ENCODE measurements at regions not wholly inside any gene's neighbourhood (a gene's known extent, or its start where the extent isn't known, plus 50 kb on each side); places are given as distances from the start of the nearest gene placed in this dataset.
"Not testable (repeated sequence)": the region's sequence is repeated elsewhere in the genome, so short reads cannot be mapped to it uniquely, and the experiment has no call there.

GRCh38 chr9:6103911-6104310 lies 88.5 kb upstream of the RANBP6 start:
- peaks cover 15% of the 10 kb centered on the region for H3K27me3 Mint-ChIP-seq
- POLR2A ChIA-PET; H3K79me2 ChIP-seq (ENCODE audit: control insufficient read depth, insufficient read depth, low read length); H3K27ac ChIP-seq (ENCODE audit: low read length in 2 of 2); H3K9ac ChIP-seq (ENCODE audit: low read length); CTCF ChIA-PET; H3K4me2 ChIP-seq (replicated peaks; ENCODE audit: low read depth, low read length, poor library complexity, severe bottlenecking); H3K4me3 ChIP-seq (ENCODE audit: control extremely low read depth in 1 of 5, extremely low read depth in 1 of 5, insufficient read depth in 1 of 5, low read depth in 2 of 5, low read length in 4 of 5); H3K4me1 ChIP-seq (ENCODE audit: control insufficient read depth in 2 of 2, insufficient read depth in 2 of 2, low read length in 2 of 2); DNase-seq; H3K27ac Mint-ChIP-seq; H2AFZ ChIP-seq (ENCODE audit: insufficient read depth, low read depth, low read length, poor library complexity, severe bottlenecking); H3K9me3 ChIP-seq (ENCODE audit: control extremely low read depth in 1 of 3, control insufficient read depth in 2 of 3, insufficient read depth in 1 of 3, low read length in 2 of 3); H3K4me3 Mint-ChIP-seq; H3K9me3 Mint-ChIP-seq (ENCODE audit: insufficient read depth); H3K27me3 ChIP-seq (replicated peaks in 1 of 4; ENCODE audit: control extremely low read depth in 1 of 4, control insufficient read depth in 3 of 4, insufficient read depth in 4 of 4, low read length in 3 of 4); intact Hi-C loops (cut with micrococcal nuclease); H3K4me1 Mint-ChIP-seq; ATAC-seq (ENCODE audit: low read depth); H4K20me1 ChIP-seq (ENCODE audit: control insufficient read depth, insufficient read depth, low read length, poor library complexity, severe bottlenecking); H3K36me3 ChIP-seq (replicated peaks in 1 of 2; ENCODE audit: control extremely low read depth in 1 of 2, control insufficient read depth in 1 of 2, extremely low read depth in 1 of 2, insufficient read depth in 2 of 2, low read length in 1 of 2): not testable (repeated sequence)
- WGBS (ENCODE audit: insufficient coverage), result 85% methylated on average over 3 of the region's 3 CpGs

GRCh38 chr9:6102336-6102987 lies 87.0 kb upstream of the RANBP6 start:
- H3K27ac Mint-ChIP-seq; H3K27ac ChIP-seq (ENCODE audit: low read length in 2 of 2); H3K36me3 ChIP-seq (replicated peaks in 1 of 2; ENCODE audit: control extremely low read depth in 1 of 2, control insufficient read depth in 1 of 2, extremely low read depth in 1 of 2, insufficient read depth in 2 of 2, low read length in 1 of 2); H3K4me3 ChIP-seq (ENCODE audit: control extremely low read depth in 1 of 5, extremely low read depth in 1 of 5, insufficient read depth in 1 of 5, low read depth in 2 of 5, low read length in 4 of 5); DNase-seq; intact Hi-C loops (cut with micrococcal nuclease); H3K4me3 Mint-ChIP-seq; H3K79me2 ChIP-seq (ENCODE audit: control insufficient read depth, insufficient read depth, low read length); H3K4me1 ChIP-seq (ENCODE audit: control insufficient read depth in 2 of 2, insufficient read depth in 2 of 2, low read length in 2 of 2); H2AFZ ChIP-seq (ENCODE audit: insufficient read depth, low read depth, low read length, poor library complexity, severe bottlenecking); H3K27me3 ChIP-seq (replicated peaks in 1 of 4; ENCODE audit: control extremely low read depth in 1 of 4, control insufficient read depth in 3 of 4, insufficient read depth in 4 of 4, low read length in 3 of 4); H3K9me3 Mint-ChIP-seq (ENCODE audit: insufficient read depth); ATAC-seq (ENCODE audit: low read depth); H4K20me1 ChIP-seq (ENCODE audit: control insufficient read depth, insufficient read depth, low read length, poor library complexity, severe bottlenecking); H3K4me2 ChIP-seq (replicated peaks; ENCODE audit: low read depth, low read length, poor library complexity, severe bottlenecking); H3K9ac ChIP-seq (ENCODE audit: low read length); H3K9me3 ChIP-seq (ENCODE audit: control extremely low read depth in 1 of 3, control insufficient read depth in 2 of 3, insufficient read depth in 1 of 3, low read length in 2 of 3); H3K4me1 Mint-ChIP-seq; POLR2A ChIA-PET; CTCF ChIA-PET: not testable (repeated sequence)
- 100% methylated on average over 1 of the region's 4 CpGs for WGBS (ENCODE audit: insufficient coverage)
- peaks cover 22% of the 10 kb centered on the region for H3K27me3 Mint-ChIP-seq

GRCh38 chr9:6101725-6102124 lies 86.3 kb upstream of the RANBP6 start:
- H3K79me2 ChIP-seq (ENCODE audit: control insufficient read depth, insufficient read depth, low read length); DNase-seq; H3K4me1 ChIP-seq (ENCODE audit: control insufficient read depth in 2 of 2, insufficient read depth in 2 of 2, low read length in 2 of 2); CTCF ChIA-PET; H3K27me3 ChIP-seq (replicated peaks in 1 of 4; ENCODE audit: control extremely low read depth in 1 of 4, control insufficient read depth in 3 of 4, insufficient read depth in 4 of 4, low read length in 3 of 4); H3K4me3 Mint-ChIP-seq; H3K4me2 ChIP-seq (replicated peaks; ENCODE audit: low read depth, low read length, poor library complexity, severe bottlenecking); ATAC-seq (ENCODE audit: low read depth); H3K4me1 Mint-ChIP-seq; H3K27ac Mint-ChIP-seq; POLR2A ChIA-PET; H3K9me3 ChIP-seq (ENCODE audit: control extremely low read depth in 1 of 3, control insufficient read depth in 2 of 3, insufficient read depth in 1 of 3, low read length in 2 of 3); H3K36me3 ChIP-seq (replicated peaks in 1 of 2; ENCODE audit: control extremely low read depth in 1 of 2, control insufficient read depth in 1 of 2, extremely low read depth in 1 of 2, insufficient read depth in 2 of 2, low read length in 1 of 2); H3K9me3 Mint-ChIP-seq (ENCODE audit: insufficient read depth); H3K9ac ChIP-seq (ENCODE audit: low read length); H3K27ac ChIP-seq (ENCODE audit: low read length in 2 of 2); H3K4me3 ChIP-seq (ENCODE audit: control extremely low read depth in 1 of 5, extremely low read depth in 1 of 5, insufficient read depth in 1 of 5, low read depth in 2 of 5, low read length in 4 of 5); H2AFZ ChIP-seq (ENCODE audit: insufficient read depth, low read depth, low read length, poor library complexity, severe bottlenecking); H4K20me1 ChIP-seq (ENCODE audit: control insufficient read depth, insufficient read depth, low read length, poor library complexity, severe bottlenecking); intact Hi-C loops (cut with micrococcal nuclease): not testable (repeated sequence)
- no CpG with 5 or more reads among the region's 1 CpG for WGBS (ENCODE audit: insufficient coverage)
- H3K27me3 Mint-ChIP-seq, result peaks cover 25% of the 10 kb centered on the region

GRCh38 chr9:6099346-6099745 lies 83.9 kb upstream of the RANBP6 start:
- H4K20me1 ChIP-seq (ENCODE audit: control insufficient read depth, insufficient read depth, low read length, poor library complexity, severe bottlenecking); POLR2A ChIA-PET; H3K4me1 ChIP-seq (ENCODE audit: control insufficient read depth in 2 of 2, insufficient read depth in 2 of 2, low read length in 2 of 2); H3K9me3 ChIP-seq (ENCODE audit: control extremely low read depth in 1 of 3, control insufficient read depth in 2 of 3, insufficient read depth in 1 of 3, low read length in 2 of 3); intact Hi-C loops (cut with micrococcal nuclease); H3K36me3 ChIP-seq (replicated peaks in 1 of 2; ENCODE audit: control extremely low read depth in 1 of 2, control insufficient read depth in 1 of 2, extremely low read depth in 1 of 2, insufficient read depth in 2 of 2, low read length in 1 of 2); H3K27me3 ChIP-seq (replicated peaks in 1 of 4; ENCODE audit: control extremely low read depth in 1 of 4, control insufficient read depth in 3 of 4, insufficient read depth in 4 of 4, low read length in 3 of 4); DNase-seq; H3K79me2 ChIP-seq (ENCODE audit: control insufficient read depth, insufficient read depth, low read length); ATAC-seq (ENCODE audit: low read depth); H3K4me1 Mint-ChIP-seq; H3K27ac Mint-ChIP-seq; H3K4me3 ChIP-seq (ENCODE audit: control extremely low read depth in 1 of 5, extremely low read depth in 1 of 5, insufficient read depth in 1 of 5, low read depth in 2 of 5, low read length in 4 of 5); H3K4me2 ChIP-seq (replicated peaks; ENCODE audit: low read depth, low read length, poor library complexity, severe bottlenecking); CTCF ChIA-PET; H3K9me3 Mint-ChIP-seq (ENCODE audit: insufficient read depth); H3K27ac ChIP-seq (ENCODE audit: low read length in 2 of 2); H2AFZ ChIP-seq (ENCODE audit: insufficient read depth, low read depth, low read length, poor library complexity, severe bottlenecking); H3K9ac ChIP-seq (ENCODE audit: low read length); H3K4me3 Mint-ChIP-seq: not testable (repeated sequence)
- peaks cover 38% of the 10 kb centered on the region for H3K27me3 Mint-ChIP-seq

Data from B cell (primary cell).